GM18520 (cell line): ENCODE measurements at regions not wholly inside any gene's neighbourhood (a gene's known extent, or its start where the extent isn't known, plus 50 kb on each side); places are given as distances from the start of the nearest gene placed in this dataset.

Source experiments
- ATAC-seq: cut with Tn5 transposase; IDR thresholded peaks from one replicate; pipeline ENCODE4 v1.9.1; 2021; ENCODE audit not compliant: unreplicated experiment

- ATAC-seq = no peak
These were observed 167.6 kb upstream of the CADPS start for GRCh38 chr3:63042833-63043232.

GRCh38 chr3:63043631-63044030 is 168.4 kb upstream of the CADPS start:
- ATAC-seq = no peak

GRCh38 chr3:63046152-63046551 is 170.9 kb upstream of the CADPS start:
- no peak for ATAC-seq

GRCh38 chr3:63046580-63046979 is 171.4 kb upstream of the CADPS start:
- ATAC-seq = no peak

- no peak for ATAC-seq
These were observed 171.9 kb upstream of the CADPS start for GRCh38 chr3:63047068-63047467.

GRCh38 chr3:63048367-63049326 is 173.4 kb upstream of the CADPS start:
- no peak for ATAC-seq

- no peak for ATAC-seq
These were observed 175.4 kb upstream of the CADPS start for GRCh38 chr3:63050548-63051177.

- ATAC-seq = no peak
These were observed 176.7 kb upstream of the CADPS start for GRCh38 chr3:63051920-63052319.

- ATAC-seq = no peak
These were observed 181.7 kb upstream of the CADPS start for GRCh38 chr3:63056932-63057331.

GRCh38 chr3:63060412-63060811 is 185.2 kb upstream of the CADPS start:
- ATAC-seq = no peak

GRCh38 chr3:63061449-63061848 is 186.2 kb upstream of the CADPS start:
- ATAC-seq = no peak

GRCh38 chr3:63064209-63064755 is 189.1 kb upstream of the CADPS start:
- ATAC-seq = no peak

- no peak for ATAC-seq
These were observed 192.9 kb upstream of the CADPS start for GRCh38 chr3:63067999-63068645.

GRCh38 chr3:63069806-63070475 is 194.7 kb upstream of the CADPS start:
- ATAC-seq = no peak

GRCh38 chr3:63070476-63070810 is 195.2 kb upstream of the CADPS start:
- ATAC-seq = no peak

- ATAC-seq = no peak
These were observed 201.1 kb upstream of the CADPS start for GRCh38 chr3:63076357-63076756.

GRCh38 chr3:63086190-63086589 is 191.9 kb upstream of the SYNPR start:
- ATAC-seq = no peak

- no peak for ATAC-seq
These were observed 188.9 kb upstream of the SYNPR start for GRCh38 chr3:63089007-63089750.

GRCh38 chr3:63089751-63090132 is 188.4 kb upstream of the SYNPR start:
- ATAC-seq = no peak

GRCh38 chr3:63090656-63091055 is 187.5 kb upstream of the SYNPR start:
- no peak for ATAC-seq
